ENCODE measurements at regions not wholly inside any gene's neighbourhood (a gene's known extent, or its start where the extent isn't known, plus 50 kb on each side); places are given as distances from the start of the nearest gene placed in this dataset.

GRCh38 chr1:238900334-238900865 lies 486.0 kb upstream of the CHRM3 start:
- no peak for DNase-seq (ENCODE audit: low read depth)

GRCh38 chr1:238898856-238899255 lies 487.5 kb upstream of the CHRM3 start:
- DNase-seq (ENCODE audit: low read depth): no peak

- no peak for DNase-seq (ENCODE audit: low read depth)
Measured at GRCh38 chr1:238895911-238896310, 490.5 kb upstream of the CHRM3 start.

GRCh38 chr1:238892612-238893011 lies 493.8 kb upstream of the CHRM3 start:
- DNase-seq (ENCODE audit: low read depth): no peak

GRCh38 chr1:238861342-238862066 lies 524.9 kb upstream of the CHRM3 start:
- no peak for DNase-seq (ENCODE audit: low read depth)

- no peak for DNase-seq (ENCODE audit: low read depth)
Measured at GRCh38 chr1:238833919-238834318, 552.4 kb upstream of the CHRM3 start.

- DNase-seq (ENCODE audit: low read depth): no peak
Measured at GRCh38 chr1:238832106-238832505, 554.3 kb upstream of the CHRM3 start.

GRCh38 chr1:238830036-238830611 lies 556.2 kb upstream of the CHRM3 start:
- no peak for DNase-seq (ENCODE audit: low read depth)

GRCh38 chr1:238826891-238827290 lies 559.5 kb upstream of the CHRM3 start:
- no peak for DNase-seq (ENCODE audit: low read depth)

GRCh38 chr1:238823416-238823815 lies 563.0 kb upstream of the CHRM3 start:
- no peak for DNase-seq (ENCODE audit: low read depth)

GRCh38 chr1:238811211-238811879 lies 575.0 kb upstream of the CHRM3 start:
- no peak for DNase-seq (ENCODE audit: low read depth)

- no peak for DNase-seq (ENCODE audit: low read depth)
Measured at GRCh38 chr1:238790882-238791281, 595.5 kb upstream of the CHRM3 start.

GRCh38 chr1:238789916-238790667 lies 596.3 kb upstream of the CHRM3 start:
- DNase-seq (ENCODE audit: low read depth): no peak

- DNase-seq (ENCODE audit: low read depth): no peak
Measured at GRCh38 chr1:238787471-238787870, 598.9 kb upstream of the CHRM3 start.

- no peak for DNase-seq (ENCODE audit: low read depth)
Measured at GRCh38 chr1:238783633-238784032, 602.7 kb upstream of the CHRM3 start.

- no peak for DNase-seq (ENCODE audit: low read depth)
Measured at GRCh38 chr1:238779716-238780115, 606.7 kb upstream of the CHRM3 start.

- no peak for DNase-seq (ENCODE audit: low read depth)
Measured at GRCh38 chr1:238778113-238778512, 608.3 kb upstream of the CHRM3 start.

- no peak for DNase-seq (ENCODE audit: low read depth)
Measured at GRCh38 chr1:238777551-238777950, 608.8 kb upstream of the CHRM3 start.

GRCh38 chr1:238776126-238776525 lies 610.2 kb upstream of the CHRM3 start:
- DNase-seq (ENCODE audit: low read depth): no peak

GRCh38 chr1:238772322-238772721 lies 614.0 kb upstream of the CHRM3 start:
- DNase-seq (ENCODE audit: low read depth): no peak

- no peak for DNase-seq (ENCODE audit: low read depth)
Measured at GRCh38 chr1:238767321-238767720, 619.0 kb upstream of the CHRM3 start.

GRCh38 chr1:238764779-238765178 lies 621.6 kb upstream of the CHRM3 start:
- DNase-seq (ENCODE audit: low read depth): no peak
